Fibroblast of lung (primary cell): ENCODE measurements at regions not wholly inside any gene's neighbourhood (a gene's known extent, or its start where the extent isn't known, plus 50 kb on each side); places are given as distances from the start of the nearest gene placed in this dataset.

Experiments used
- EZH2 ChIP-seq: IDR thresholded peaks from 2 replicates; pipeline ENCODE4 v1.5.1; 2012; ENCODE audit warnings: low read length, control low read depth, mild to moderate bottlenecking; ENCODE audit errors: missing control alignments
- TF ChIP-seq, protein P1 (sequence below), 2 donors: IDR thresholded peaks in 1 of 2; conservative IDR thresholded peaks in 1 of 2; 1 replicate in 1 of 2; 2 replicates in 1 of 2; pipeline ENCODE4 v1.5.1; 2011 to 2012; ENCODE audit warnings: low read length in 2 of 2, control low read depth in 1 of 2, inconsistent platforms in 1 of 2, low read depth in 1 of 2, mild to moderate bottlenecking in 1 of 2

DNA sequence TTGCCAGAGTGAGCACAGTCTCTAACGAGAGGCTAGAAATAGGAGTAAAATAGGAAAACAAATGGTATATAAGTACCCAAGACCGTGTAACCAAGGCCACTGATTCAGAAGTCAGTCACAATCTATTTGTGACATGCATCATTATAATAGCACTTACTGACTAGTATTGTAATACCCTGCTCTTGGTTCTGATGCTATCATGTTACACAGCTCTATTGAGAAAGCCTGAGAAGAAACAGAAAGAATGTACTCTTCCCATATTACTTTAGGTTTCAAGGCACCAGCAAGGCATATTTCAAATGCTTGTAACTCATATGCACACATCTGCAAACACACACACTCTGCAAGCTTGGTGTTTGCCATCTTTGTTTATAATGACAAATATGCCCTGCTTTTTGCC lies 746.4 kb downstream of the SLC4A3 start:
- TF ChIP-seq, protein P1, sequence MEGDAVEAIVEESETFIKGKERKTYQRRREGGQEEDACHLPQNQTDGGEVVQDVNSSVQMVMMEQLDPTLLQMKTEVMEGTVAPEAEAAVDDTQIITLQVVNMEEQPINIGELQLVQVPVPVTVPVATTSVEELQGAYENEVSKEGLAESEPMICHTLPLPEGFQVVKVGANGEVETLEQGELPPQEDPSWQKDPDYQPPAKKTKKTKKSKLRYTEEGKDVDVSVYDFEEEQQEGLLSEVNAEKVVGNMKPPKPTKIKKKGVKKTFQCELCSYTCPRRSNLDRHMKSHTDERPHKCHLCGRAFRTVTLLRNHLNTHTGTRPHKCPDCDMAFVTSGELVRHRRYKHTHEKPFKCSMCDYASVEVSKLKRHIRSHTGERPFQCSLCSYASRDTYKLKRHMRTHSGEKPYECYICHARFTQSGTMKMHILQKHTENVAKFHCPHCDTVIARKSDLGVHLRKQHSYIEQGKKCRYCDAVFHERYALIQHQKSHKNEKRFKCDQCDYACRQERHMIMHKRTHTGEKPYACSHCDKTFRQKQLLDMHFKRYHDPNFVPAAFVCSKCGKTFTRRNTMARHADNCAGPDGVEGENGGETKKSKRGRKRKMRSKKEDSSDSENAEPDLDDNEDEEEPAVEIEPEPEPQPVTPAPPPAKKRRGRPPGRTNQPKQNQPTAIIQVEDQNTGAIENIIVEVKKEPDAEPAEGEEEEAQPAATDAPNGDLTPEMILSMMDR (conservative IDR thresholded peaks at IDR 0.05 in 1 of 2, IDR thresholded peaks at IDR 0.05 in 1 of 2; ENCODE audit: low read depth in 1 of 2, low read length in 2 of 2): no peak
- no peak for TF ChIP-seq EZH2
